ENCODE measurements at regions not wholly inside any gene's neighbourhood (a gene's known extent, or its start where the extent isn't known, plus 50 kb on each side); places are given as distances from the start of the nearest gene placed in this dataset.
"Not testable (repeated sequence)": the region's sequence is repeated elsewhere in the genome, so short reads cannot be mapped to it uniquely, and the experiment has no call there.

GRCh38 chr3:152153115-152153514 lies 115.6 kb upstream of the MBNL1 start:
- not testable (repeated sequence) for DNase-seq (ENCODE audit: low read depth in 2 of 2)

GRCh38 chr3:152155246-152156020 lies 113.3 kb upstream of the MBNL1 start:
- no peak for DNase-seq (ENCODE audit: low read depth in 2 of 2)

- DNase-seq (ENCODE audit: low read depth in 2 of 2), result no peak
Measured at GRCh38 chr3:152156880-152157279, 111.8 kb upstream of the MBNL1 start.

GRCh38 chr3:152157337-152157736 lies 111.4 kb upstream of the MBNL1 start:
- no peak for DNase-seq (ENCODE audit: low read depth in 2 of 2)

GRCh38 chr3:152159328-152159727 lies 109.4 kb upstream of the MBNL1 start:
- DNase-seq (ENCODE audit: low read depth in 2 of 2), result no peak

GRCh38 chr3:152160350-152161011 lies 108.2 kb upstream of the MBNL1 start:
- DNase-seq (ENCODE audit: low read depth in 2 of 2), result no peak

GRCh38 chr3:152172460-152172859 lies 96.3 kb upstream of the MBNL1 start:
- DNase-seq (ENCODE audit: low read depth in 2 of 2), result no peak

GRCh38 chr3:152173627-152174026 lies 95.1 kb upstream of the MBNL1 start:
- DNase-seq (ENCODE audit: low read depth in 2 of 2), result no peak

- DNase-seq (ENCODE audit: low read depth in 2 of 2), result no peak
Measured at GRCh38 chr3:152174876-152175527, 93.7 kb upstream of the MBNL1 start.

- DNase-seq (ENCODE audit: low read depth in 2 of 2), result no peak
Measured at GRCh38 chr3:152175528-152175889, 93.2 kb upstream of the MBNL1 start.

- no peak for DNase-seq (ENCODE audit: low read depth in 2 of 2)
Measured at GRCh38 chr3:152176241-152176640, 92.5 kb upstream of the MBNL1 start.

GRCh38 chr3:152176998-152177397 lies 91.7 kb upstream of the MBNL1 start:
- no peak for DNase-seq (ENCODE audit: low read depth in 2 of 2)

GRCh38 chr3:152177757-152178156 lies 91.0 kb upstream of the MBNL1 start:
- DNase-seq (ENCODE audit: low read depth in 2 of 2), result no peak

GRCh38 chr3:152183473-152183872 lies 85.3 kb upstream of the MBNL1 start:
- DNase-seq (ENCODE audit: low read depth in 2 of 2), result peak in 1 of 2 donors; percentile 8

GRCh38 chr3:152184971-152185686 lies 83.6 kb upstream of the MBNL1 start:
- no peak for DNase-seq (ENCODE audit: low read depth in 2 of 2)

GRCh38 chr3:152185891-152186630 lies 82.7 kb upstream of the MBNL1 start:
- DNase-seq (ENCODE audit: low read depth in 2 of 2), result no peak

- no peak for DNase-seq (ENCODE audit: low read depth in 2 of 2)
Measured at GRCh38 chr3:152190636-152191183, 78.0 kb upstream of the MBNL1 start.

- no peak for DNase-seq (ENCODE audit: low read depth in 2 of 2)
Measured at GRCh38 chr3:152192050-152192449, 76.7 kb upstream of the MBNL1 start.

- no peak for DNase-seq (ENCODE audit: low read depth in 2 of 2)
Measured at GRCh38 chr3:152192936-152193672, 75.6 kb upstream of the MBNL1 start.

- DNase-seq (ENCODE audit: low read depth in 2 of 2), result no peak
Measured at GRCh38 chr3:152193673-152194267, 75.0 kb upstream of the MBNL1 start.
